Tibial artery (tissue), 4 donors: ENCODE measurements at regions not wholly inside any gene's neighbourhood (a gene's known extent, or its start where the extent isn't known, plus 50 kb on each side); places are given as distances from the start of the nearest gene placed in this dataset.
"Not testable (repeated sequence)": the region's sequence is repeated elsewhere in the genome, so short reads cannot be mapped to it uniquely, and the experiment has no call there.

Experiments
- DNase-seq, 2 donors: peaks; one replicate each; pipeline ENCODE4 v3.0.0-alpha.2; 2019
- H3K27ac ChIP-seq, 2 donors: fragments of 200-600 bp; sonication (generic) in 1 of 2; 1 replicate in 1 of 2; 2 replicates in 1 of 2; pipeline ENCODE4 v1.5.1; 2018 to 2019; ENCODE audit warnings: mild to moderate bottlenecking in 1 of 2
- H3K27me3 ChIP-seq, 2 donors: fragments of 200-600 bp; sonication (generic) in 1 of 2; one replicate each; pipeline versions ENCODE4 v1.5.1 to v1.6.0; 2016 to 2019
- H3K36me3 ChIP-seq, 3 donors: fragments of 200-600 bp; sonication (generic) in 2 of 3; one replicate each; pipeline ENCODE4 v1.5.1; 2016 to 2019; ENCODE audit warnings: mild to moderate bottlenecking in 2 of 3
- H3K4me1 ChIP-seq, 4 donors: fragments of 200-600 bp; sonication (generic) in 2 of 4; 1 replicate in 3 of 4; 2 replicates in 1 of 4; pipeline ENCODE4 v1.5.1; 2016 to 2019
- H3K4me3 ChIP-seq, 2 donors: fragments of 200-600 bp; sonication (generic) in 1 of 2; 1 replicate in 1 of 2; 2 replicates in 1 of 2; pipeline ENCODE4 v1.5.1; 2018 to 2019; ENCODE audit warnings: mild to moderate bottlenecking in 2 of 2
- H3K9me3 ChIP-seq, 3 donors: fragments of 200-600 bp; sonication (generic) in 1 of 3; one replicate each; pipeline ENCODE4 v1.5.1; 2016 to 2019
- CTCF ChIP-seq, 2 experiments: fragments of 200-600 bp in 1 of 2; fragments of 450-650 bp in 1 of 2; IDR thresholded peaks; one replicate each; pipeline ENCODE4 v1.5.1; 2017 to 2019; ENCODE audit warnings: antibody characterized with exemption in 2 of 2, mild to moderate bottlenecking in 1 of 2, moderate library complexity in 1 of 2
- intact Hi-C: fragments of 100-400 bp; cut with DNase I; formaldehyde crosslinking; loops from one replicate; pipeline ENCODE4 v1.15.0; 2023; ENCODE audit warnings: low total_unique reads

DNA sequence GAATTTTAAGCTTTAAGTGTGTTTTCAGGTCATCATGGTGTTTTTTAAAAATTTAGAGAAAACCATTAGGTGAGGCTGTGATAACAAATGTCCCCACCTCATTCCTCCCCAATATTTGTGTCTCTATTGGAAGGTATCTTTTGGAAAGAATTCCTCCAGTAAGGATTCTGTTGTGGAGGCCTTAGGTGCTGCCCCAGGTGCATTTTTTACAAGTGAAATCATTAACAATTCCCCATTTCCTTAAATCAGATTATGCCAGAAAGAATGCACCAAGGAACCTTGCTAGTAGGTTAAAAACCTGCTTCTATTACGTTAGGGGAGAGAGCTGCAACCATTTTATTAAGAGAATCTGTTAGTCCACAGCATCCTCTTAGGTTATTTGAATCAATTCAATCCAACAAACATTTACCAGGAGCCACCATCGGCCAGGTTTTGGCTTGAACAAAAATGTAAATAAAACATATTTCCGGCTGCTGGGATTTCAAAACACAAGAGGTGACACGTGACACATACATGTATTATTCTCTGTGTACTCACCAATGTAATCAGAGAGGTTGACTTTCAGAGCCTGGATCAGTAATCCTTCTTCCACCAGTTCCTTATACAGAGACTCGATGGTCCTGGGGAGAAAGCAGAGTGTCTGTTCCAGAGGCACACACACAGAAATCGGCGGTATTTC, 112.5 kb upstream of the ASB18 start:
- DNase-seq, result no peak
- Histone ChIP-seq H3K9me3 (peaks cover 0 to 5% (median 3%) of the 10 kb centered on the region in 3 donors), H3K36me3 (no peaks in the 10 kb centered on the region), H3K27me3 (peaks cover 0 to 20% of the 10 kb centered on the region in 2 donors), H3K4me1 (no peaks in the 10 kb centered on the region), H3K4me3 (no peak overlapping the region), H3K27ac (no peak overlapping the region)
- TF ChIP-seq CTCF (IDR thresholded peaks at IDR 0.05), result no peak
- intact Hi-C loops, result no loop called here

GRCh38 chr2:236380051-236380612, 115.9 kb upstream of the ASB18 start:
- peaks cover 0 to 5% (median 4%) of the 10 kb centered on the region in 3 donors for H3K9me3 ChIP-seq
- no peak overlapping the region for H3K27ac ChIP-seq
- no peaks in the 10 kb centered on the region for H3K4me1 ChIP-seq
- no peak for DNase-seq
- H3K36me3 ChIP-seq, result no peaks in the 10 kb centered on the region
- H3K27me3 ChIP-seq, result peaks cover 0 to 6% of the 10 kb centered on the region in 2 donors
- no peak overlapping the region for H3K4me3 ChIP-seq
- intact Hi-C loops, result no loop called here
- TF ChIP-seq CTCF (IDR thresholded peaks at IDR 0.05), result no peak

DNA sequence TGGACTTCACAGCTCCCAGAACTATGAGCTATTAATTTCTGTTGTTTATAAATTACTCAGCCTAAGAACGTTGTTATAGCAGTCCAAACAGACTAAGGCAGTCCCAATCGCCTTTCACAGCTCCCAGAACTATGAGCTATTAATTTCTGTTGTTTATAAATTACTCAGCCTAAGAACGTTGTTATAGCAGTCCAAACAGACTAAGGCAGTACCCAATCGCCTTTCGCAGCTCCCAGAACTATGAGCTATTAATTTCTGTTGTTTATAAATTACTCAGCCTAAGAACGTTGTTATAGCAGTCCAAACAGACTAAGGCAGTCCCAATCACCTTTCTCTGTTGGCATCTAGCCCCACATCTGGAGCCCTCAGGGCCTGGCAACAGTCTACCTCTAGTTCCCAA, 117.0 kb upstream of the ASB18 start:
- intact Hi-C loops, H3K27ac ChIP-seq, H3K36me3 ChIP-seq, H3K27me3 ChIP-seq, DNase-seq, H3K9me3 ChIP-seq, H3K4me1 ChIP-seq, H3K4me3 ChIP-seq: not testable (repeated sequence)

DNA sequence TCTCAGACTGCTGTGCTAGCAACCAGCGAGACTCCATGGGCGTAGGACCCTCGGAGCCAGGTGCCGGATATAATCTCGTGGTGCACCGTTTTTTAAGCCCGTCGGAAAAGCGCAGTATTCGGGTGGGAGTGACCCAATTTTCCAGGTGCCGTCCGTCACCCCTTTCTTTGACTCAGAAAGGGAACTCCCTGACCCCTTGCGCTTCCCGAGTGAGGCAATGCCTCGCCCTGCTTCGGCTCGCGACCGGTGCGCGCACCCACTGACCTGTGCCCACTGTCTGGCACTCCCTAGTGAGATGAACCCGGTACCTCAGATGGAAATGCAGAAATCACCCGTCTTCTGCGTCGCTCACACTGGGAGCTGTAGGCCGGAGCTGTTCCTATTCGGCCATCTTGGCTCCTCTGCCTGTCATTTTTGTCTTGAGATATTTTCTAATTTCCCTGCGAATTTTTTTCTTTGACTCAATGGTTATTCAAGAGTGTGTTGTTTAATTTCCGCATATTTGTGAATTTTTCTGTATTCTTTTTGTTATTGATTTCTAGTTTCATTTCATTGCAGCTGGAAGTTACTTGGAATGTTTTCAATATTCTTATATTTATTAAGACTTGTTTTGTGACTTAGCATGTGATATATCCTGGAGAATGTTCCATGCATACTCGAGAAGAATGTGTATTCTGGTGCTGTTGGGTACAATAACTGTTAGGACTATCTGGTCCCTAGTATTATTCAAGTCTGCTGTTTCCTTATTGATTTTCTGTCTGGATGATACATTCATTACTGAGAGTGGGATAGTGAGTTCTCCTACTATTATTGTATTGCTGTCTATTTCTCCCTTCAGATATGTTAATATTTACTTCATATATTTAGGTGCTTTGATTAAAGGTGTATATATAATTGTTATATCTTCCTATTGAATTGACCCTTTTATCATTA, 125.3 kb upstream of the ASB18 start:
- intact Hi-C loops, H3K4me3 ChIP-seq, H3K27ac ChIP-seq, H3K36me3 ChIP-seq, H3K4me1 ChIP-seq, DNase-seq, H3K9me3 ChIP-seq, H3K27me3 ChIP-seq: not testable (repeated sequence)

GRCh38 chr2:236393101-236393500, 128.9 kb upstream of the ASB18 start:
- Histone ChIP-seq H3K9me3 (no peaks in the 10 kb centered on the region), H3K36me3 (no peaks in the 10 kb centered on the region), H3K4me3 (no peak overlapping the region), H3K27me3 (no peaks in the 10 kb centered on the region), H3K4me1 (no peaks in the 10 kb centered on the region), H3K27ac (no peak overlapping the region)
- intact Hi-C loops, result no loop called here
- DNase-seq, result no peak
- no peak for TF ChIP-seq CTCF (IDR thresholded peaks at IDR 0.05)

DNA sequence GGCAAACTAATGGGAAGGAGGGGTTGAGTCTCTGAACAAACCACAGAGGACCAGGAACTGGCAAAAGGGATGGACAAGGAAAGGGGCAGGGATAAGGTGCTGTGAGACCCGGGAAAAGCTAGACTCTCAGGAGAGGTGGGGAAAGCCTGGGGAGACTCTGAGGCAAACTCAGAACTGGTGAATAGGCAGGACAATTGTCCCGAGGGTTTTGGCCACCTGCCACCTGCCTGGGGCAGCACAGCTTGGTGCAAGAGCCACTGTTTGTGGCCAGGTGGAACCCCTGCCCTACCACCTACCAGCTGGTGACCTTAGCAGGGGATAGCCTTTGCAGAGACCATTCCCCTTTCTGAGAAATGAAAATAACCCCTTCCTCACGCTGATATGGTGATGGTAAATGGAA, 129.4 kb upstream of the ASB18 start:
- Histone ChIP-seq H3K4me1 (no peaks in the 10 kb centered on the region), H3K27ac (no peak overlapping the region), H3K27me3 (no peaks in the 10 kb centered on the region), H3K9me3 (no peaks in the 10 kb centered on the region), H3K4me3 (no peak overlapping the region), H3K36me3 (no peaks in the 10 kb centered on the region)
- intact Hi-C loops, result no loop called here
- TF ChIP-seq CTCF (IDR thresholded peaks at IDR 0.05), result no peak
- no peak for DNase-seq
